OCI-LY7 (cell line): ENCODE measurements at regions not wholly inside any gene's neighbourhood (a gene's known extent, or its start where the extent isn't known, plus 50 kb on each side); places are given as distances from the start of the nearest gene placed in this dataset.

Source experiments
- CTCF ChIP-seq: fragments of 200-600 bp; sonication (generic); conservative IDR thresholded peaks from 2 replicates; pipeline ENCODE4 v1.5.1; 2014; ENCODE audit warnings: mild to moderate bottlenecking, antibody characterized with exemption, low read length, moderate library complexity, mixed read lengths
- EZH2phosphoT487 ChIP-seq: fragments of 200-600 bp; sonication (generic); IDR thresholded peaks from 2 replicates; pipeline ENCODE4 v1.6.1; 2018; ENCODE audit warnings: low read depth, borderline replicate concordance, mild to moderate bottlenecking, mixed run types, antibody characterized with exemption, low read length, moderate library complexity, mixed read lengths

GRCh38 chr9:115643948-115644727 is 509.5 kb upstream of the PAPPA start:
- no peak for TF ChIP-seq CTCF
- no peak for TF ChIP-seq EZH2phosphoT487
